H1 (cell line): ENCODE measurements at regions not wholly inside any gene's neighbourhood (a gene's known extent, or its start where the extent isn't known, plus 50 kb on each side); places are given as distances from the start of the nearest gene placed in this dataset.

Experiments
- CTCF ChIP-seq, 3 experiments: IDR thresholded peaks; 1 replicate in 2 of 3; 2 replicates in 1 of 3; pipeline versions ENCODE4 v1.5.1 to v1.6.1; 2011; ENCODE audit warnings: low read length in 3 of 3, mild to moderate bottlenecking in 3 of 3, inconsistent platforms in 2 of 3, low read depth in 1 of 3, moderate library complexity in 1 of 3; ENCODE audit not compliant: insufficient read depth in 1 of 3; ENCODE audit errors: control extremely low read depth in 1 of 3
- HDAC6 ChIP-seq: IDR thresholded peaks from one replicate; pipeline ENCODE4 v1.7.1; 2012; ENCODE audit warnings: low read depth, mild to moderate bottlenecking, inconsistent platforms, low read length, moderate library complexity
- MAFK ChIP-seq: IDR thresholded peaks from 2 replicates; pipeline ENCODE4 v1.6.1; 2012; ENCODE audit warnings: low read depth, mild to moderate bottlenecking, improper control_type of control experiment, low read length
- PHF8 ChIP-seq: fragments of 200-600 bp; sonication (generic); conservative IDR thresholded peaks from 2 replicates; pipeline ENCODE4 v1.7.1; 2012; ENCODE audit warnings: low read depth, mild to moderate bottlenecking, inconsistent platforms, low read length, moderate library complexity
- POLR2A ChIP-seq, 2 experiments: IDR thresholded peaks; 1 replicate in 1 of 2; 2 replicates in 1 of 2; pipeline ENCODE4 v1.6.1; 2011; ENCODE audit warnings: low read depth in 2 of 2, low read length in 2 of 2, mild to moderate bottlenecking in 2 of 2; ENCODE audit errors: control extremely low read depth in 1 of 2
- POLR2AphosphoS5 ChIP-seq: IDR thresholded peaks from 2 replicates; pipeline ENCODE4 v1.6.1; 2011; ENCODE audit warnings: low read depth, low read length

GRCh38 chr9:134978272-134978671 is 60.6 kb upstream of the FCN1 start:
- TF ChIP-seq CTCF (IDR thresholded peaks at IDR 0.05; ENCODE audit: control extremely low read depth in 1 of 3, insufficient read depth in 1 of 3, low read depth in 1 of 3, low read length in 3 of 3) (no peak), HDAC6 (no peak), POLR2A (IDR thresholded peaks at IDR 0.05; ENCODE audit: control extremely low read depth in 1 of 2, low read depth in 2 of 2, low read length in 2 of 2) (no peak), PHF8 (no peak), MAFK (no peak), POLR2AphosphoS5 (no peak)
